ENCODE measurements at regions not wholly inside any gene's neighbourhood (a gene's known extent, or its start where the extent isn't known, plus 50 kb on each side); places are given as distances from the start of the nearest gene placed in this dataset.

GRCh38 chr22:49624421-49625177, 203.1 kb downstream of the BRD1 start:
- DNase-seq (ENCODE audit: low spot score) = no peak
- no peak overlapping the region for H3K4me3 ChIP-seq
- no peaks in the 10 kb centered on the region for H3K36me3 ChIP-seq
- ATAC-seq (ENCODE audit: insufficient number of reproducible peaks, low FRiP score, low read depth) = no peak
- H3K4me1 ChIP-seq (ENCODE audit: control insufficient read depth in 1 of 2, low read depth in 2 of 2) = no peaks in the 10 kb centered on the region
- no peak overlapping the region for H3K27ac ChIP-seq
- no peak for TF ChIP-seq CTCF (IDR thresholded peaks at IDR 0.05)
- no peaks in the 10 kb centered on the region for H3K9me3 ChIP-seq
- H3K27me3 ChIP-seq (replicated peaks; ENCODE audit: insufficient read depth) = no peaks in the 10 kb centered on the region

- Histone ChIP-seq H3K36me3 (no peaks in the 10 kb centered on the region), H3K27me3 (replicated peaks; ENCODE audit: insufficient read depth) (no peaks in the 10 kb centered on the region), H3K9me3 (no peaks in the 10 kb centered on the region), H3K27ac (no peak overlapping the region), H3K4me1 (ENCODE audit: control insufficient read depth in 1 of 2, low read depth in 2 of 2) (no peaks in the 10 kb centered on the region), H3K4me3 (no peak overlapping the region)
- no peak for DNase-seq (ENCODE audit: low spot score)
- ATAC-seq (ENCODE audit: insufficient number of reproducible peaks, low FRiP score, low read depth) = no peak
- no peak for TF ChIP-seq CTCF (IDR thresholded peaks at IDR 0.05)
Observed at GRCh38 chr22:49623715-49624114, 204.0 kb downstream of the BRD1 start.

- ATAC-seq (ENCODE audit: insufficient number of reproducible peaks, low FRiP score, low read depth) (no peak), DNase-seq (ENCODE audit: low spot score) (no peak)
- no peaks in the 10 kb centered on the region for H3K27me3 ChIP-seq (replicated peaks; ENCODE audit: insufficient read depth)
- no peak overlapping the region for H3K27ac ChIP-seq
- H3K9me3 ChIP-seq = no peaks in the 10 kb centered on the region
- no peak overlapping the region for H3K4me3 ChIP-seq
- H3K4me1 ChIP-seq (ENCODE audit: control insufficient read depth in 1 of 2, low read depth in 2 of 2) = no peaks in the 10 kb centered on the region
- no peaks in the 10 kb centered on the region for H3K36me3 ChIP-seq
- TF ChIP-seq CTCF (IDR thresholded peaks at IDR 0.05) = no peak
Observed at GRCh38 chr22:49623176-49623575, 204.5 kb downstream of the BRD1 start.

GRCh38 chr22:49622241-49623105, 205.2 kb downstream of the BRD1 start:
- Histone ChIP-seq H3K27me3 (replicated peaks; ENCODE audit: insufficient read depth) (no peaks in the 10 kb centered on the region), H3K4me1 (ENCODE audit: control insufficient read depth in 1 of 2, low read depth in 2 of 2) (no peaks in the 10 kb centered on the region), H3K27ac (no peak overlapping the region), H3K9me3 (no peaks in the 10 kb centered on the region), H3K4me3 (no peak overlapping the region), H3K36me3 (no peaks in the 10 kb centered on the region)
- DNase-seq (ENCODE audit: low spot score) (no peak), ATAC-seq (ENCODE audit: insufficient number of reproducible peaks, low FRiP score, low read depth) (no peak)
- no peak for TF ChIP-seq CTCF (IDR thresholded peaks at IDR 0.05)

GRCh38 chr22:49621601-49622210, 206.0 kb downstream of the BRD1 start:
- no peak for ATAC-seq (ENCODE audit: insufficient number of reproducible peaks, low FRiP score, low read depth)
- Histone ChIP-seq H3K4me3 (no peak overlapping the region), H3K9me3 (no peaks in the 10 kb centered on the region), H3K36me3 (no peaks in the 10 kb centered on the region), H3K4me1 (ENCODE audit: control insufficient read depth in 1 of 2, low read depth in 2 of 2) (no peaks in the 10 kb centered on the region), H3K27ac (no peak overlapping the region), H3K27me3 (replicated peaks; ENCODE audit: insufficient read depth) (no peaks in the 10 kb centered on the region)
- no peak for TF ChIP-seq CTCF (IDR thresholded peaks at IDR 0.05)
- no peak for DNase-seq (ENCODE audit: low spot score)
